ENCODE measurements at regions not wholly inside any gene's neighbourhood (a gene's known extent, or its start where the extent isn't known, plus 50 kb on each side); places are given as distances from the start of the nearest gene placed in this dataset.
"Not testable (repeated sequence)": the region's sequence is repeated elsewhere in the genome, so short reads cannot be mapped to it uniquely, and the experiment has no call there.

DNA sequence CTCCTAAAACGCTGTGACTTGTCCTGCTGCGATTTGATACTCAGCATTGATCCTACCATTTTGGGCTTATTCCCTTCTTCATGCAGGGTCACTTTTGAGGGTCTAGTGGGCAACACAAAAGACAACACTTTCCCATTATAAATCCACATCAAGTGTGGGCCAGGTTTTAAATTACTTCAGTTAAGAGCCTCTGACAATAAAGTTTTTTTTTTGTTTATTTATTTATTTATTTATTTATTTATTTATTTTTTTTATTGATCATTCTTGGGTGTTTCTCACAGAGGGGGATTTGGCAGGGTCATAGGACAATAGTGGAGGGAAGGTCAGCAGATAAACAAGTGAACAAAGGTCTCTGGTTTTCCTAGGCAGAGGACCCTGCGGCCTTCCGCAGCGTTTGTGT lies 176.2 kb upstream of the FBXL17 start:
- TF ChIP-seq POLR2A (IDR thresholded peaks at IDR 0.05), result not testable (repeated sequence)
- TF ChIP-seq, protein P1, sequence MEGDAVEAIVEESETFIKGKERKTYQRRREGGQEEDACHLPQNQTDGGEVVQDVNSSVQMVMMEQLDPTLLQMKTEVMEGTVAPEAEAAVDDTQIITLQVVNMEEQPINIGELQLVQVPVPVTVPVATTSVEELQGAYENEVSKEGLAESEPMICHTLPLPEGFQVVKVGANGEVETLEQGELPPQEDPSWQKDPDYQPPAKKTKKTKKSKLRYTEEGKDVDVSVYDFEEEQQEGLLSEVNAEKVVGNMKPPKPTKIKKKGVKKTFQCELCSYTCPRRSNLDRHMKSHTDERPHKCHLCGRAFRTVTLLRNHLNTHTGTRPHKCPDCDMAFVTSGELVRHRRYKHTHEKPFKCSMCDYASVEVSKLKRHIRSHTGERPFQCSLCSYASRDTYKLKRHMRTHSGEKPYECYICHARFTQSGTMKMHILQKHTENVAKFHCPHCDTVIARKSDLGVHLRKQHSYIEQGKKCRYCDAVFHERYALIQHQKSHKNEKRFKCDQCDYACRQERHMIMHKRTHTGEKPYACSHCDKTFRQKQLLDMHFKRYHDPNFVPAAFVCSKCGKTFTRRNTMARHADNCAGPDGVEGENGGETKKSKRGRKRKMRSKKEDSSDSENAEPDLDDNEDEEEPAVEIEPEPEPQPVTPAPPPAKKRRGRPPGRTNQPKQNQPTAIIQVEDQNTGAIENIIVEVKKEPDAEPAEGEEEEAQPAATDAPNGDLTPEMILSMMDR (IDR thresholded peaks at IDR 0.05), result not testable (repeated sequence)
